SJSA1 (cell line): ENCODE measurements at regions not wholly inside any gene's neighbourhood (a gene's known extent, or its start where the extent isn't known, plus 50 kb on each side); places are given as distances from the start of the nearest gene placed in this dataset.

ENCODE experiments used
- DNase-seq, 2 experiments: peaks; one replicate each; pipeline ENCODE4 v3.0.0-alpha.2; 2015 to 2020; ENCODE audit warnings: low spot score in 2 of 2, low read depth in 1 of 2
- H3K27ac ChIP-seq: fragments of 250-450 bp; sonication (Bioruptor Pico); 2 replicates; pipeline ENCODE4 v1.5.1; 2020; ENCODE audit warnings: mild to moderate bottlenecking, moderate library complexity
- H3K27me3 ChIP-seq: fragments of 250-450 bp; sonication (Bioruptor Pico); replicated peaks from 2 replicates; pipeline ENCODE4 v1.5.1; 2020; ENCODE audit warnings: mild to moderate bottlenecking, moderate library complexity
- H3K36me3 ChIP-seq: fragments of 250-450 bp; sonication (Bioruptor Pico); 2 replicates; pipeline ENCODE4 v1.5.1; 2020; ENCODE audit warnings: mild to moderate bottlenecking
- H3K4me1 ChIP-seq: fragments of 250-450 bp; sonication (Bioruptor Pico); replicated peaks from 2 replicates; pipeline ENCODE4 v1.6.1; 2021; ENCODE audit warnings: mild to moderate bottlenecking
- H3K4me3 ChIP-seq: fragments of 250-450 bp; sonication (Bioruptor Pico); 2 replicates; pipeline ENCODE4 v1.5.1; 2020; ENCODE audit warnings: mild to moderate bottlenecking
- H3K9me3 ChIP-seq: fragments of 250-450 bp; sonication (Bioruptor Pico); replicated peaks from 2 replicates; pipeline ENCODE4 v1.5.1; 2020; ENCODE audit warnings: mild to moderate bottlenecking

DNA sequence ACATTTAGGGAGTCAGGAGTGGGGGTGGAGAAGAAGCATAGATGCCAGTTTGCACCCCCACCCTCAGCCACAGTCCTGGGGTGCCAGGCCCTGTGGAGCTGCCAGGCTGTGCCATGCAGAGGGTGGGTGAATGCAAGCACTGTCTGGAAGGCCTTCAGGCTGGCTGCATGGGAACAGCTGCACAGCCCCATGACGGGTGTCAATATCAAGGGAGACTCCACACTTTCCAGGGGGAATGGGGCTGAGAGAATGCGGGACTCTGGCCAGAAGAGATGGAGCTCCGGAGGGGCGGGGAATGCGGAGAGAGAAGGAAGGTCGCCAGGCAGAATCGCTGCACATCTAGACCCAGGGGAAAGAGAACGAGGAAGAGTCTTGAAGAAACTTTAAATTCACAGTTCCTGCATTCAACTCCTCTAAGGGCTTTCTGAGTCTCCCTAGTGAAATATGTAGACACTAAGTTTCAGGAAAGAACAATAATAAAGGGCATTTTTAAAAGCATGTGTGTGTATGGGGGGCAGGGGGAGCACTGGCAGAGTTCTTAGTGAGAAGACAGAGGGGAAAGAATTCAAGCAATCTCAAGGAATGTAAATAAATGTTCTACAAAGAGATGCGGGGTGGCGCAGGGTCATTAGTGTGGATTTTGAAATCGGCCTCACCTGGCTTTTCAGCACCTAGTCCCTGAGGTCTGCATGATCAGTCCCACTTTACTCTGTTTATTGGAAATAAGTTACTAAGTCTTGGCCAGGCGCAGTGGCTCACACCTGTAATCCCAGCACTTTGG is 59.1 kb downstream of the BOD1 start:
- Histone ChIP-seq H3K27me3 (no peaks in the 10 kb centered on the region; the same call in 1 of the 2 replicates), H3K4me1 (peaks cover 9% of the 10 kb centered on the region), H3K9me3 (peaks cover 8% of the 10 kb centered on the region)

GRCh38 chr5:173556142-173557028 is 60.1 kb downstream of the BOD1 start:
- Histone ChIP-seq H3K9me3 (peaks cover 4% of the 10 kb centered on the region; the same call in 1 of the 2 replicates), H3K27ac (no peak overlapping the region), H3K36me3 (no peaks in the 10 kb centered on the region), H3K27me3 (no peaks in the 10 kb centered on the region), H3K4me3 (no peak overlapping the region), H3K4me1 (peaks cover 9% of the 10 kb centered on the region)
- no peak for DNase-seq

More for the DNA sequence above, 59.1 kb downstream of the BOD1 start:
- no peak overlapping the region for H3K27ac ChIP-seq
- H3K4me3 ChIP-seq: no peak overlapping the region
- DNase-seq: peak in 1 of 2 experiments; percentile 29
- H3K36me3 ChIP-seq: no peaks in the 10 kb centered on the region

GRCh38 chr5:173554989-173555705 is 61.3 kb downstream of the BOD1 start:
- Histone ChIP-seq H3K4me1 (peaks cover 9% of the 10 kb centered on the region), H3K4me3 (no peak overlapping the region), H3K27me3 (peaks cover 2% of the 10 kb centered on the region; the same call in 1 of the 2 replicates), H3K27ac (no peak overlapping the region), H3K36me3 (no peaks in the 10 kb centered on the region), H3K9me3 (peaks cover 4% of the 10 kb centered on the region; the same call in 1 of the 2 replicates)
- no peak for DNase-seq

GRCh38 chr5:173554038-173554955 is 62.2 kb downstream of the BOD1 start:
- Histone ChIP-seq H3K27ac (no peak overlapping the region), H3K4me3 (no peak overlapping the region), H3K9me3 (no peaks in the 10 kb centered on the region; the same call in 1 of the 2 replicates), H3K4me1 (peaks cover 9% of the 10 kb centered on the region), H3K27me3 (peaks cover 3% of the 10 kb centered on the region; the same call in 1 of the 2 replicates), H3K36me3 (no peaks in the 10 kb centered on the region)
- no peak for DNase-seq

GRCh38 chr5:173550641-173551040 is 65.8 kb downstream of the BOD1 start:
- Histone ChIP-seq H3K27me3 (peaks cover 3% of the 10 kb centered on the region; the same call in 1 of the 2 replicates), H3K9me3 (no peaks in the 10 kb centered on the region; the same call in 1 of the 2 replicates), H3K4me3 (no peak overlapping the region), H3K4me1 (no peaks in the 10 kb centered on the region), H3K27ac (no peak overlapping the region), H3K36me3 (no peaks in the 10 kb centered on the region)
- no peak for DNase-seq

DNA sequence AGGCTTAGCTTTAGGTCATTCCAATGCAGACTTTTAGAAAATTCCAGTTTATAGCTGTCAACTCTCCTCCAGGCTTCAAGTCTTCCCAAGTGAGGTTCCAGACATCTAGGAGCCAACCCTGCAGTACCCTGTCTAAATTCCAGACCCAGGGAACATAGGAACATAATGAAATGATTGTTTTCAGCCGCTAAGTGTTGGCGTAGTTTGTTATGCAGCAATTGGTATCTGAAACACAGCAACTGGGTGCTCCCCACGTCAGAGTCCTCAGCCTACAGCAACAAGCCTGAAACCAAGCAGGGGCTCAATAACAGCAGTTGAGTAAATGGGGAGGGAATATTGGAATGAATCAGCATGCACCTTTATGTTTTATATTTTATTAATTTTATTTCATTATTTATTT is 66.8 kb downstream of the BOD1 start:
- H3K27ac ChIP-seq: no peak overlapping the region
- peaks cover 3% of the 10 kb centered on the region; the same call in 1 of the 2 replicates for H3K27me3 ChIP-seq
- no peaks in the 10 kb centered on the region; the same call in 1 of the 2 replicates for H3K9me3 ChIP-seq
- DNase-seq: no peak
- H3K4me3 ChIP-seq: no peak overlapping the region
- no peaks in the 10 kb centered on the region for H3K4me1 ChIP-seq
- no peaks in the 10 kb centered on the region for H3K36me3 ChIP-seq

DNA sequence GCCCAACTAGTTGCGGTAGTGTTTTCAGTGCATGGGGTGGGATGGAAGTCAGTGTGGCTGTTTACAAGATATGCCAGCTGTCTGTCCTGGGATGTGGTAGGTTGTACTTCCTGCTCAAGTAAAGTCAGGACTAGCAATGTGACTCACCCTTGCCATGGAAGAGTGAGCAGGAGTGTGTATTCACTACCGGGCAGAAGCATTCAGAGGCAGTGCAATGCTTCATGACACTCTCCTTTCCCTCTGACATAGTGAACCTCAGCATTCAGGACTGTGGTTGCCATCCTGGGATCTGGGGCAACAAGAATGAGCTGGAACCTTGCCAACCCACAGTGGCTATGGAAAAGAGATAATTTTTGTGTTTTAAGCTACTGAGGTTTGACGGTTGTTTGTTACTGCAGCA is 68.9 kb downstream of the BOD1 start:
- Histone ChIP-seq H3K27me3 (peaks cover 3% of the 10 kb centered on the region; the same call in 1 of the 2 replicates), H3K4me3 (no peak overlapping the region), H3K27ac (no peak overlapping the region), H3K36me3 (no peaks in the 10 kb centered on the region), H3K9me3 (no peaks in the 10 kb centered on the region; the same call in 1 of the 2 replicates), H3K4me1 (no peaks in the 10 kb centered on the region)
- peak in 1 of 2 experiments; percentile 20 for DNase-seq

DNA sequence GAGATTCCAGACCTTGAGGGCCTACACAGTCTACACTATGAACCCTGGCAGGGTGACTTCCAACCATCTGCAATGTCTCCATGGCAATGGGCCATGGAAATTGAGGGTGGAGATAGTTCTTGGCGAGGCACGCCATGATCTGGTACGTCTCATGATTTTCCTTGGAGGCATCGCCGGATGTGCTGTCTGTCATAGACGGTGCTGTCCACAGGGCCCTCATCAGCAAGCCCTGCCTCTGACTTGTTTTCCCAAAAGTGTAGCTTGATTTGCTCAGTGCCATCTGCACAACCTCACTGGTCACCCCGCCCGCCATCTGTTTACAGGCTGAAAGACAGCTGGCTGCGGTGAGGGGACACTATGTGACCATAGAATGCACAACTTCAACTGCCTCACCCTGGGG is 73.5 kb downstream of the BOD1 start:
- no peak for DNase-seq
- H3K27ac ChIP-seq: no peak overlapping the region

DNA sequence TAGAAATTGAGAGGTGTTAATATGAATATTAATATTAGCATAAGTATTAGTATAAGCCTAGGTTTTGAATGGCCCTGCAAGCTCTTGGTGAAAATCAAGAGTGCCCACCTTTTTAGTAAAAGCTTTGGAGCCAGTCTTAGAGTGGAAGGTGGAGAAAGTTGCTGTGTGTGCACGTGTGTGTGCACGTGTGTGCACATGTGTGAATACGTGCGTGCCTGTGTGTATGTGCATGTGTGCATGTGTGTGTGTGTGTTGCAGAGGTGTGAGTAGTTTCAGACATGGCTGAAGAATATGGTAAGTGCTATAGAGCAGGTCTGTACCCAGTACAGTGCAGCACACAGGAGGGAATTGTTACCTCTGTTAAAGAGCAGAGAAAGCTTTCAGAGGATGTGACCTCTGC is 74.3 kb downstream of the BOD1 start:
- 0 out of 2 replicates have a peak, but pooled peaks cover 2% of the 10 kb centered on the region for H3K9me3 ChIP-seq
- H3K36me3 ChIP-seq: no peaks in the 10 kb centered on the region
- no peaks in the 10 kb centered on the region for H3K4me1 ChIP-seq
- H3K4me3 ChIP-seq: no peak overlapping the region
- H3K27ac ChIP-seq: no peak overlapping the region
- DNase-seq: no peak
- peaks cover 4% of the 10 kb centered on the region; the same call in 1 of the 2 replicates for H3K27me3 ChIP-seq

More for the DNA sequence above, 73.5 kb downstream of the BOD1 start:
- Histone ChIP-seq H3K4me1 (no peaks in the 10 kb centered on the region), H3K9me3 (0 out of 2 replicates have a peak, but pooled peaks cover 2% of the 10 kb centered on the region), H3K4me3 (no peak overlapping the region), H3K27me3 (peaks cover 4% of the 10 kb centered on the region; the same call in 1 of the 2 replicates), H3K36me3 (no peaks in the 10 kb centered on the region)

DNA sequence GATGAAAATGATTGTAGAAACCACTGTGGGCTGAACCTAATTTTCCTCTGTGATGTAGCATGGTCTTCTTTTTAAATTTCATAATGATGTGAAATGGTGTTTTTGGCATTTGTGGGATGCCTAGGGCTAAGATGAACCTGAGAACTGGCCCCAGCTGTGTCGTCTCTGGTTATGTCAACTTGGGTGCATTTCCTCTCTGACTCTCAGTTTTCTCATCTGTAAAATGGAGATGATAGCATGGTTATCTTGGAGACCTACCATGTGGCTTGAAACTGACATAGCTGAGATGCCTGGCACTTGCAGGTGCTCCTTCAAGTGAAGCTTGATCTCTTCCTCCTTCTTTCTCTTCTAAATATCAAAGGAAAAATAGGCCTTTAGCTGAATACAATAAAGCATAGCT is 77.8 kb downstream of the BOD1 start:
- Histone ChIP-seq H3K36me3 (no peaks in the 10 kb centered on the region), H3K4me3 (no peak overlapping the region), H3K4me1 (no peaks in the 10 kb centered on the region), H3K9me3 (0 out of 2 replicates have a peak, but pooled peaks cover 2% of the 10 kb centered on the region), H3K27ac (no peak overlapping the region), H3K27me3 (peaks cover 4% of the 10 kb centered on the region; the same call in 1 of the 2 replicates)
- DNase-seq: no peak

DNA sequence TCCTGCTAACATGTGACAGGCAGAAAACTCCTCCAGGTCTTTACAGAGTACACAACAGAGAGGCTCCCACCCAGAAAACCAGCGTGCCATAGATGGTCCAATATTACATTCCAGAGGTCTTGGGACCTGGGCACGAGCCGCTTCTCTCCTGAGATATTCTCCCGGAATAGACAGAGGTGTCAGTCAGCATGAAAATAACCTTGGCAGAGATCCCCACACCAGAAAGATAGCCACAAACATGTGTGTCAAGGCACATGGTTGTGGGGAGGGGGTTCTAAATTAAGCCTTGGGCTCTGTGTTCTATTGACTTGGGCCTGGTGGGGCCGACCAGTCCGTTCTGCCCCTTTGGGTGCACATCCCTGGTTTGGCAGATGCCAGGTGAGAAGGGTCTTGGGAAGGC is 78.4 kb downstream of the BOD1 start:
- Histone ChIP-seq H3K9me3 (0 out of 2 replicates have a peak, but pooled peaks cover 2% of the 10 kb centered on the region), H3K4me3 (no peak overlapping the region), H3K27ac (no peak overlapping the region), H3K27me3 (peaks cover 4% of the 10 kb centered on the region; the same call in 1 of the 2 replicates), H3K36me3 (no peaks in the 10 kb centered on the region), H3K4me1 (no peaks in the 10 kb centered on the region)
- no peak for DNase-seq

DNA sequence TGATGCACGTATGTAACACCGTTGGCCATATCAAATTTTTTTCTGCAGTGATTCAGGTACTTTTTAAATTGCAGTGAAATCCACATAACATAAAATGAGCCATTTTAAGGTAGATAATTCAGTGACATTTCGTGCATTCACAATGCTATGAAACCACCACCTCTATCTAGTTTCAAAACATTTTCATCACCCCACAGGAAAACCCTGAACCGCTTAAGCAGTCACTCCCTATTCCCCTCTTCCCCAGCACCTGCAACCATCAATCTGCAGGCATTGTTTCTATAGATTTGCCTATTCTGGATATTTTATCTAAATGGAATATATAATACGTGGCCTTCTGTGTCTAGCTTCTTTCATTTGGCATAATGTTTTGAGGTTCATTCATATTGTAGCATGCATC is 79.2 kb downstream of the BOD1 start:
- H3K36me3 ChIP-seq: no peaks in the 10 kb centered on the region
- DNase-seq: no peak
- no peaks in the 10 kb centered on the region for H3K4me1 ChIP-seq
- H3K27ac ChIP-seq: no peak overlapping the region
- peaks cover 4% of the 10 kb centered on the region; the same call in 1 of the 2 replicates for H3K27me3 ChIP-seq
- H3K9me3 ChIP-seq: peaks cover 2% of the 10 kb centered on the region; the same call in 1 of the 2 replicates
- H3K4me3 ChIP-seq: no peak overlapping the region
